Stomach (tissue), 4 donors: ENCODE measurements at regions not wholly inside any gene's neighbourhood (a gene's known extent, or its start where the extent isn't known, plus 50 kb on each side); places are given as distances from the start of the nearest gene placed in this dataset.

ENCODE experiments used
- POLR2A ChIP-seq, 4 donors: fragments of 450-650 bp; IDR thresholded peaks; one replicate each; pipeline ENCODE4 v1.6.1; 2016; ENCODE audit warnings: antibody characterized with exemption in 4 of 4, control low read depth in 2 of 4, mild to moderate bottlenecking in 1 of 4, moderate library complexity in 1 of 4
- TF ChIP-seq, protein P1 (sequence below), 7 experiments: fragments of 450-650 bp in 4 of 7; fragments of 200-600 bp in 3 of 7; sonication (generic) in 3 of 7; IDR thresholded peaks; one replicate each; pipeline ENCODE4 v1.5.1; 2016 to 2019; ENCODE audit warnings: antibody characterized with exemption in 7 of 7, control low read depth in 2 of 7, mild to moderate bottlenecking in 1 of 7

GRCh38 chr10:78426181-78426580, 392.5 kb downstream of the RPS24 start:
- no peak for TF ChIP-seq POLR2A (IDR thresholded peaks at IDR 0.05)
- TF ChIP-seq, protein P1, sequence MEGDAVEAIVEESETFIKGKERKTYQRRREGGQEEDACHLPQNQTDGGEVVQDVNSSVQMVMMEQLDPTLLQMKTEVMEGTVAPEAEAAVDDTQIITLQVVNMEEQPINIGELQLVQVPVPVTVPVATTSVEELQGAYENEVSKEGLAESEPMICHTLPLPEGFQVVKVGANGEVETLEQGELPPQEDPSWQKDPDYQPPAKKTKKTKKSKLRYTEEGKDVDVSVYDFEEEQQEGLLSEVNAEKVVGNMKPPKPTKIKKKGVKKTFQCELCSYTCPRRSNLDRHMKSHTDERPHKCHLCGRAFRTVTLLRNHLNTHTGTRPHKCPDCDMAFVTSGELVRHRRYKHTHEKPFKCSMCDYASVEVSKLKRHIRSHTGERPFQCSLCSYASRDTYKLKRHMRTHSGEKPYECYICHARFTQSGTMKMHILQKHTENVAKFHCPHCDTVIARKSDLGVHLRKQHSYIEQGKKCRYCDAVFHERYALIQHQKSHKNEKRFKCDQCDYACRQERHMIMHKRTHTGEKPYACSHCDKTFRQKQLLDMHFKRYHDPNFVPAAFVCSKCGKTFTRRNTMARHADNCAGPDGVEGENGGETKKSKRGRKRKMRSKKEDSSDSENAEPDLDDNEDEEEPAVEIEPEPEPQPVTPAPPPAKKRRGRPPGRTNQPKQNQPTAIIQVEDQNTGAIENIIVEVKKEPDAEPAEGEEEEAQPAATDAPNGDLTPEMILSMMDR (IDR thresholded peaks at IDR 0.05): no peak
